CD8-positive, alpha-beta memory T cell (primary cell): ENCODE measurements at regions not wholly inside any gene's neighbourhood (a gene's known extent, or its start where the extent isn't known, plus 50 kb on each side); places are given as distances from the start of the nearest gene placed in this dataset.

Source experiments
- CTCF ChIA-PET: fragments of 350-600 bp; sonication (Branson Sonifier 250); formaldehyde crosslinking; loops from one replicate; lab custom pipeline; 2021; ENCODE audit warnings: antibody characterized with exemption; lab: Charles Lee
- POLR2A ChIA-PET: fragments of 350-600 bp; sonication (Branson Sonifier 250); formaldehyde crosslinking; loops from one replicate; lab custom pipeline; 2021; ENCODE audit warnings: antibody characterized with exemption; lab: Charles Lee
- DNase-seq, 5 donors: peaks; one replicate each; pipeline versions ENCODE4 v3.0.0 to v3.0.0-alpha.2; 2020 to 2022; ENCODE audit warnings: mixed read lengths in 1 of 5
- H3K27ac ChIP-seq: one replicate; pipeline ENCODE4 v1.7.0; 2013; ENCODE audit warnings: low read depth, mild to moderate bottlenecking, low read length, moderate library complexity
- H3K27me3 ChIP-seq: 2 replicates; pipeline ENCODE4 v1.7.0; 2013; ENCODE audit warnings: low read length, mild to moderate bottlenecking; ENCODE audit not compliant: insufficient read depth, poor library complexity, severe bottlenecking
- H3K36me3 ChIP-seq: 2 replicates; pipeline ENCODE4 v1.7.0; 2013; ENCODE audit warnings: mild to moderate bottlenecking, low read length, moderate library complexity; ENCODE audit not compliant: insufficient read depth
- H3K4me1 ChIP-seq: 2 replicates; pipeline ENCODE4 v1.7.0; 2013; ENCODE audit warnings: mild to moderate bottlenecking, low read length, moderate library complexity; ENCODE audit not compliant: insufficient read depth
- H3K4me3 ChIP-seq: 2 replicates; pipeline ENCODE4 v1.7.0; 2013; ENCODE audit warnings: mild to moderate bottlenecking, low read length
- H3K9me3 ChIP-seq: 2 replicates; pipeline ENCODE4 v1.7.0; 2013; ENCODE audit warnings: mild to moderate bottlenecking, low read length
- H3K27ac Mint-ChIP-seq, 8 donors: one replicate each; pipeline ENCODE4 v1.8.0; 2020 to 2021; ENCODE audit warnings: mixed read lengths in 8 of 8, mild to moderate bottlenecking in 6 of 8, inconsistent platforms in 3 of 8, moderate library complexity in 3 of 8
- H3K27me3 Mint-ChIP-seq, 2 donors: one replicate each; pipeline ENCODE4 v1.8.0; 2020 to 2021; ENCODE audit warnings: mixed read lengths in 2 of 2, mild to moderate bottlenecking in 1 of 2, moderate library complexity in 1 of 2
- H3K36me3 Mint-ChIP-seq, 3 donors: one replicate each; pipeline ENCODE4 v1.8.0; 2020 to 2021; ENCODE audit warnings: mixed read lengths in 3 of 3, inconsistent platforms in 1 of 3, mild to moderate bottlenecking in 1 of 3
- H3K4me1 Mint-ChIP-seq, 3 donors: one replicate each; pipeline ENCODE4 v1.8.0; 2020 to 2021; ENCODE audit warnings: mixed read lengths in 3 of 3, inconsistent platforms in 1 of 3, mild to moderate bottlenecking in 1 of 3
- H3K4me3 Mint-ChIP-seq, 7 donors: one replicate each; pipeline ENCODE4 v1.8.0; 2020 to 2021; ENCODE audit warnings: mixed read lengths in 7 of 7, mild to moderate bottlenecking in 6 of 7, moderate library complexity in 4 of 7, inconsistent platforms in 2 of 7
- H3K9me3 Mint-ChIP-seq, 5 donors: one replicate each; pipeline ENCODE4 v1.8.0; 2020 to 2022; ENCODE audit warnings: mixed read lengths in 5 of 5, mild to moderate bottlenecking in 3 of 5, moderate library complexity in 2 of 5, inconsistent platforms in 1 of 5

- no peaks in the 10 kb centered on the region for H3K4me1 ChIP-seq
- H3K4me3 Mint-ChIP-seq, result no peak overlapping the region
- no peak overlapping the region for H3K4me3 ChIP-seq
- ChIA-PET POLR2A (no interaction called here), CTCF (no interaction called here)
- no peak overlapping the region for H3K27ac ChIP-seq
- no peaks in the 10 kb centered on the region for H3K27me3 Mint-ChIP-seq
- H3K4me1 Mint-ChIP-seq, result no peaks in the 10 kb centered on the region
- no peaks in the 10 kb centered on the region for H3K36me3 Mint-ChIP-seq
- DNase-seq, result no peak
- no peaks in the 10 kb centered on the region for H3K36me3 ChIP-seq
- H3K9me3 ChIP-seq, result no peaks in the 10 kb centered on the region
- H3K9me3 Mint-ChIP-seq, result peaks cover 0 to 2% (median 0%) of the 10 kb centered on the region in 5 donors
- H3K27ac Mint-ChIP-seq, result no peak overlapping the region
- no peaks in the 10 kb centered on the region for H3K27me3 ChIP-seq
Measured at GRCh38 chr18:46366751-46367376, 262.7 kb downstream of the HAUS1 start.

- H3K4me1 ChIP-seq, result no peaks in the 10 kb centered on the region
- Mint-ChIP-seq H3K4me3 (no peak overlapping the region), H3K9me3 (peaks cover 0 to 2% (median 0%) of the 10 kb centered on the region in 5 donors), H3K27ac (peak overlapping the region in 1 of 8 donors; percentile 67), H3K27me3 (no peaks in the 10 kb centered on the region), H3K4me1 (no peaks in the 10 kb centered on the region), H3K36me3 (no peaks in the 10 kb centered on the region)
- no peaks in the 10 kb centered on the region for H3K27me3 ChIP-seq
- H3K27ac ChIP-seq, result no peak overlapping the region
- no peaks in the 10 kb centered on the region for H3K9me3 ChIP-seq
- ChIA-PET POLR2A (no interaction called here), CTCF (interaction anchor here (1.4 kb wide), 1 partner anchor 11 kb away, joined by 3 read pairs; no protein-coding TSS in a partner anchor)
- H3K4me3 ChIP-seq, result no peak overlapping the region
- DNase-seq, result no peak
- H3K36me3 ChIP-seq, result no peaks in the 10 kb centered on the region
Measured at GRCh38 chr18:46369323-46369722, 265.1 kb downstream of the HAUS1 start.

GRCh38 chr18:46370898-46371297, 266.7 kb downstream of the HAUS1 start:
- Mint-ChIP-seq H3K36me3 (no peaks in the 10 kb centered on the region), H3K27ac (no peak overlapping the region), H3K4me3 (no peak overlapping the region), H3K27me3 (no peaks in the 10 kb centered on the region), H3K4me1 (no peaks in the 10 kb centered on the region), H3K9me3 (peaks cover 0 to 2% (median 0%) of the 10 kb centered on the region in 5 donors)
- H3K4me3 ChIP-seq, result no peak overlapping the region
- no peaks in the 10 kb centered on the region for H3K36me3 ChIP-seq
- H3K27ac ChIP-seq, result no peak overlapping the region
- no peaks in the 10 kb centered on the region for H3K27me3 ChIP-seq
- H3K9me3 ChIP-seq, result no peaks in the 10 kb centered on the region
- POLR2A ChIA-PET, result no interaction called here
- no peaks in the 10 kb centered on the region for H3K4me1 ChIP-seq
- no peak for DNase-seq
- CTCF ChIA-PET, result no interaction called here

DNA sequence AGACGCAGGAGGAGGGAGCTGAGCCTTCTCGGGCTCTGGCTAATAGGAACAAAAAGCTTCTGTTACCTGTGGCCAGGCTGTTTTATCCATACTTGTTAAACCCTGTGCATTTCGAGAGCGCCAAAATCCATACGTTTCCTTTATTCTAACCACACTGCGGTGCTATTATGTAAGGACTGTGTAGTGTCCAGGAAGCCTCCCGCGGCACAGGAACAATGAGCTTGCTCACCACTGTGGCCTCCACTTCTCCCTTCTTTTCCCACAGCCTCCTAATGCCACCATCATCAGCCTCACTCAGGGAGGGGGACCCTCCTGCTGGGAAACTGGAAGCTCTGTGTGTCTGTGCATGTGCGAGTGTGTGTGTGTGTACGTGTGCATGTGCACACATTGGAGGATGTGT, 268.5 kb downstream of the HAUS1 start:
- Mint-ChIP-seq H3K27me3 (peaks cover 5 to 6% of the 10 kb centered on the region in 2 donors), H3K27ac (no peak overlapping the region), H3K4me1 (no peaks in the 10 kb centered on the region), H3K36me3 (no peaks in the 10 kb centered on the region), H3K9me3 (peaks cover 0 to 2% (median 0%) of the 10 kb centered on the region in 5 donors), H3K4me3 (no peak overlapping the region)
- Histone ChIP-seq H3K27ac (no peak overlapping the region), H3K9me3 (no peaks in the 10 kb centered on the region), H3K36me3 (no peaks in the 10 kb centered on the region), H3K4me3 (no peak overlapping the region), H3K4me1 (no peaks in the 10 kb centered on the region), H3K27me3 (no peaks in the 10 kb centered on the region)
- CTCF ChIA-PET, result no interaction called here
- DNase-seq, result no peak
- POLR2A ChIA-PET, result no interaction called here

- peaks cover 0 to 2% (median 0%) of the 10 kb centered on the region in 5 donors for H3K9me3 Mint-ChIP-seq
- no peaks in the 10 kb centered on the region for H3K27me3 ChIP-seq
- H3K4me1 Mint-ChIP-seq, result no peaks in the 10 kb centered on the region
- CTCF ChIA-PET, result no interaction called here
- H3K9me3 ChIP-seq, result no peaks in the 10 kb centered on the region
- H3K27ac Mint-ChIP-seq, result no peak overlapping the region
- no peak for DNase-seq
- no peak overlapping the region for H3K4me3 ChIP-seq
- H3K27ac ChIP-seq, result no peak overlapping the region
- peaks cover 6 to 8% of the 10 kb centered on the region in 2 donors for H3K27me3 Mint-ChIP-seq
- POLR2A ChIA-PET, result no interaction called here
- H3K4me1 ChIP-seq, result no peaks in the 10 kb centered on the region
- H3K4me3 Mint-ChIP-seq, result no peak overlapping the region
- no peaks in the 10 kb centered on the region for H3K36me3 Mint-ChIP-seq
- H3K36me3 ChIP-seq, result no peaks in the 10 kb centered on the region
Measured at GRCh38 chr18:46373131-46373530, 268.9 kb downstream of the HAUS1 start.

GRCh38 chr18:46373791-46374190, 269.6 kb downstream of the HAUS1 start:
- H3K36me3 ChIP-seq, result no peaks in the 10 kb centered on the region
- no peaks in the 10 kb centered on the region for H3K4me1 ChIP-seq
- H3K9me3 Mint-ChIP-seq, result peaks cover 0 to 2% (median 0%) of the 10 kb centered on the region in 5 donors
- no peak overlapping the region for H3K4me3 Mint-ChIP-seq
- H3K9me3 ChIP-seq, result no peaks in the 10 kb centered on the region
- no peaks in the 10 kb centered on the region for H3K4me1 Mint-ChIP-seq
- ChIA-PET POLR2A (no interaction called here), CTCF (no interaction called here)
- H3K27me3 ChIP-seq, result no peaks in the 10 kb centered on the region
- H3K27ac ChIP-seq, result no peak overlapping the region
- H3K4me3 ChIP-seq, result no peak overlapping the region
- H3K27ac Mint-ChIP-seq, result no peak overlapping the region
- DNase-seq, result no peak
- no peaks in the 10 kb centered on the region for H3K36me3 Mint-ChIP-seq
- H3K27me3 Mint-ChIP-seq, result peaks cover 8% of the 10 kb centered on the region in 2 donors

GRCh38 chr18:46374850-46375249, 270.7 kb downstream of the HAUS1 start:
- Histone ChIP-seq H3K27me3 (no peaks in the 10 kb centered on the region), H3K4me1 (no peaks in the 10 kb centered on the region), H3K4me3 (no peak overlapping the region), H3K27ac (no peak overlapping the region), H3K36me3 (no peaks in the 10 kb centered on the region), H3K9me3 (no peaks in the 10 kb centered on the region)
- Mint-ChIP-seq H3K27ac (peak overlapping the region in 1 of 8 donors; percentile 44), H3K9me3 (peaks cover 0 to 2% (median 0%) of the 10 kb centered on the region in 5 donors), H3K4me3 (no peak overlapping the region), H3K4me1 (no peaks in the 10 kb centered on the region), H3K36me3 (no peaks in the 10 kb centered on the region), H3K27me3 (peaks cover 8 to 9% of the 10 kb centered on the region in 2 donors)
- CTCF ChIA-PET, result no interaction called here
- POLR2A ChIA-PET, result no interaction called here
- no peak for DNase-seq

DNA sequence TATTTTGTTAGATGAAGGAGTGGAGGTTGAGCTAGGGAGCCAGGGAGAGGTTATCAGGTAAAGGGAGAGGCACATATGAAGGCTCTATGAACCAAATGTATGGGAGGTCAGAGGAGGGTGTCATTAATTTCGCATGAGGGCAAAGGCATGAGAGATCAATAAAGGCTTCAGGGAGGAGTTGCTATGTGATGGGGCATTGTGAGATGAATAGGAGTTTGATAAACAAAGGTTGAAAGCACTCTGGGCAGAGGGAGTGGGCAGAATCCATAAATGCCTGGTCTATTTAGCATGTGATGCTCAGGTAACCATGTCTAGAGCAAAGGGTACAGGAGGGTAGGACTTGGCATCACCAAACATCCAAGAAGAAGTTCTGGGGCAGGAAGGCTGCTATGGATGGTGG, 273.4 kb downstream of the HAUS1 start:
- Histone ChIP-seq H3K36me3 (no peaks in the 10 kb centered on the region), H3K27me3 (no peaks in the 10 kb centered on the region), H3K27ac (no peak overlapping the region), H3K4me3 (no peak overlapping the region), H3K4me1 (no peaks in the 10 kb centered on the region), H3K9me3 (no peaks in the 10 kb centered on the region)
- POLR2A ChIA-PET, result no interaction called here
- CTCF ChIA-PET, result no interaction called here
- H3K4me3 Mint-ChIP-seq, result no peak overlapping the region
- peaks cover 9 to 10% of the 10 kb centered on the region in 2 donors for H3K27me3 Mint-ChIP-seq
- H3K4me1 Mint-ChIP-seq, result no peaks in the 10 kb centered on the region
- H3K27ac Mint-ChIP-seq, result no peak overlapping the region
- no peaks in the 10 kb centered on the region for H3K36me3 Mint-ChIP-seq
- no peak for DNase-seq
- H3K9me3 Mint-ChIP-seq, result no peaks in the 10 kb centered on the region
